ENCODE measurements at regions not wholly inside any gene's neighbourhood (a gene's known extent, or its start where the extent isn't known, plus 50 kb on each side); places are given as distances from the start of the nearest gene placed in this dataset.

- DNase-seq, result no peak
Measured at GRCh38 chr4:169807934-169808509, 50.3 kb upstream of the HPF1 start.
